K562 (cell line): ENCODE measurements at regions not wholly inside any gene's neighbourhood (a gene's known extent, or its start where the extent isn't known, plus 50 kb on each side); places are given as distances from the start of the nearest gene placed in this dataset.
A peak's percentile ranks its signal among the peaks of the same experiment; 100 is the strongest.

Experiments
- ATF7 ChIP-seq: fragments of 450-650 bp; IDR thresholded peaks from 2 replicates; pipeline ENCODE4 v1.7.1; 2014; ENCODE audit warnings: mild to moderate bottlenecking, moderate library complexity
- CXXC5 ChIP-seq: fragments of 250-450 bp; sonication (Bioruptor Pico); IDR thresholded peaks from 2 replicates; pipeline ENCODE4 v1.8.0; 2022; ENCODE audit warnings: inconsistent platforms, mild to moderate bottlenecking, moderate library complexity
- DPF2 ChIP-seq: fragments of 450-650 bp; IDR thresholded peaks from 2 replicates; pipeline ENCODE4 v1.6.1; 2016
- ESRRA ChIP-seq: fragments of 450-650 bp; IDR thresholded peaks from 2 replicates; pipeline ENCODE4 v1.6.1; 2014; ENCODE audit warnings: low read depth, mild to moderate bottlenecking, moderate library complexity, borderline replicate concordance
- ETV6 ChIP-seq, 3 experiments: fragments of 150-350 bp in 1 of 3; sonication (generic) in 1 of 3; formaldehyde crosslinking in 1 of 3; IDR thresholded peaks; 2 replicates each; pipeline versions ENCODE4 v1.6.1 to v1.8.0; 2014 to 2022; ENCODE audit warnings: borderline replicate concordance in 2 of 3, low read depth in 2 of 3, antibody characterized with exemption in 1 of 3, low read length in 1 of 3, mild to moderate bottlenecking in 1 of 3, missing genetic modification reagents in 1 of 3
- FOS ChIP-seq: IDR thresholded peaks from 3 replicates; pipeline ENCODE4 v1.6.1; 2011; ENCODE audit not compliant: insufficient read length; ENCODE audit errors: extremely low read depth
- MAFG ChIP-seq: fragments of 450-650 bp; conservative IDR thresholded peaks from 2 replicates; pipeline ENCODE4 v1.6.1; 2016; ENCODE audit warnings: missing genetic modification characterization, missing compliant biosample characterization
- MAZ ChIP-seq, 2 experiments: fragments of 450-650 bp in 1 of 2; sonication (generic) in 1 of 2; formaldehyde crosslinking; IDR thresholded peaks in 1 of 2; conservative IDR thresholded peaks in 1 of 2; 2 replicates each; pipeline versions ENCODE4 v1.4.0 to v1.5.0; 2020; ENCODE audit warnings: mild to moderate bottlenecking in 1 of 2, missing genetic modification reagents in 1 of 2
- SIRT6 ChIP-seq: IDR thresholded peaks from one replicate; pipeline ENCODE4 v1.6.1; 2012; ENCODE audit warnings: low read depth, mild to moderate bottlenecking, control low read depth, inconsistent platforms, low read length, moderate library complexity
- SMARCC2 ChIP-seq: fragments of 450-650 bp; IDR thresholded peaks from 2 replicates; pipeline ENCODE4 v1.6.1; 2017; ENCODE audit warnings: antibody characterized with exemption, moderate library complexity, mild to moderate bottlenecking, low read depth
- SNRNP70 ChIP-seq: fragments of 200-400 bp; formaldehyde crosslinking; optimal IDR thresholded peaks from 2 replicates; pipeline ENCODE3; 2017; ENCODE audit warnings: low read depth, low read length
- TEAD4 ChIP-seq, 2 experiments: sonication (generic) in 1 of 2; formaldehyde crosslinking in 1 of 2; IDR thresholded peaks; 2 replicates each; pipeline versions ENCODE4 v1.6.1 to v1.8.0; 2012 to 2022; ENCODE audit warnings: borderline replicate concordance in 1 of 2, inconsistent platforms in 1 of 2, low read length in 1 of 2, mild to moderate bottlenecking in 1 of 2, missing genetic modification reagents in 1 of 2
- TSC22D4 ChIP-seq: fragments of 450-650 bp; IDR thresholded peaks from 2 replicates; pipeline ENCODE4 v1.6.1; 2016; ENCODE audit warnings: missing genetic modification characterization, missing biosample characterization, control low read depth
- ZNF318 ChIP-seq, 2 experiments: fragments of 450-650 bp; IDR thresholded peaks; 2 replicates each; pipeline ENCODE4 v1.6.1; 2016; ENCODE audit warnings: mild to moderate bottlenecking in 2 of 2, borderline replicate concordance in 1 of 2, low read depth in 1 of 2, moderate library complexity in 1 of 2
- TF ChIP-seq, protein P1 (sequence below): fragments of 450-650 bp; IDR thresholded peaks from 2 replicates; pipeline ENCODE4 v1.6.1; 2016

- TF ChIP-seq ESRRA (peak; percentile 59; the same call in 1 of the 2 replicates), FOS (peak; percentile 13), MAFG (tag) (0 out of 2 replicates have a peak, but pooled peaks have one; percentile 37), SIRT6 (no peak), ETV6 (IDR thresholded peaks at IDR 0.05; ENCODE audit: borderline replicate concordance in 1 of 2, low read depth in 2 of 2, low read length in 1 of 2) (no peak), ETV6 (CRISPR knock-in tag; IDR thresholded peaks at IDR 0.05; ENCODE audit: borderline replicate concordance) (no peak), SNRNP70 (no peak), CXXC5 (CRISPR knock-in tag) (peak; percentile 17), TSC22D4 (tag) (no peak), ZNF318 (IDR thresholded peaks at IDR 0.05; ENCODE audit: borderline replicate concordance in 1 of 2, low read depth in 1 of 2) (0 out of 4 replicates have a peak, but pooled peaks of 1 of the 2 experiments have one; percentile 19), DPF2 (peak; percentile 30; the same call in 1 of the 2 replicates), TEAD4 (IDR thresholded peaks at IDR 0.05; ENCODE audit: low read length) (peak; percentile 36; the same call in 1 of the 2 replicates), TEAD4 (CRISPR knock-in tag; IDR thresholded peaks at IDR 0.05; ENCODE audit: borderline replicate concordance) (no peak), ATF7 (peak; percentile 61; the same call in 1 of the 2 replicates), MAZ (CRISPR knock-in tag; conservative IDR thresholded peaks at IDR 0.05 in 1 of 2, IDR thresholded peaks at IDR 0.05 in 1 of 2) (0 out of 4 replicates have a peak, but pooled peaks have one; percentile 26 to 27), SMARCC2 (peak; percentile 61; the same call in 1 of the 2 replicates)
- TF ChIP-seq, protein P1, sequence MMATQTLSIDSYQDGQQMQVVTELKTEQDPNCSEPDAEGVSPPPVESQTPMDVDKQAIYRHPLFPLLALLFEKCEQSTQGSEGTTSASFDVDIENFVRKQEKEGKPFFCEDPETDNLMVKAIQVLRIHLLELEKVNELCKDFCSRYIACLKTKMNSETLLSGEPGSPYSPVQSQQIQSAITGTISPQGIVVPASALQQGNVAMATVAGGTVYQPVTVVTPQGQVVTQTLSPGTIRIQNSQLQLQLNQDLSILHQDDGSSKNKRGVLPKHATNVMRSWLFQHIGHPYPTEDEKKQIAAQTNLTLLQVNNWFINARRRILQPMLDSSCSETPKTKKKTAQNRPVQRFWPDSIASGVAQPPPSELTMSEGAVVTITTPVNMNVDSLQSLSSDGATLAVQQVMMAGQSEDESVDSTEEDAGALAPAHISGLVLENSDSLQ = peak; percentile 59
Measured at GRCh38 chr2:241965931-241966412, 96.4 kb downstream of the RTP5 start (continued).
